ENCODE measurements at regions not wholly inside any gene's neighbourhood (a gene's known extent, or its start where the extent isn't known, plus 50 kb on each side); places are given as distances from the start of the nearest gene placed in this dataset.

- H3K4me1 Mint-ChIP-seq (ENCODE audit: low read depth) = peaks cover 34% of the 10 kb centered on the region
- no peak for DNase-seq (ENCODE audit: low spot score, unreplicated experiment)
- no peaks in the 10 kb centered on the region for H3K9me3 Mint-ChIP-seq (ENCODE audit: low read depth)
- TF ChIP-seq CTCF (IDR thresholded peaks at IDR 0.05; ENCODE audit: unreplicated experiment) = no peak
- no peaks in the 10 kb centered on the region for H3K27me3 Mint-ChIP-seq
- H3K27ac Mint-ChIP-seq = no peak overlapping the region
- peaks cover 3% of the 10 kb centered on the region for H3K36me3 Mint-ChIP-seq (ENCODE audit: insufficient read depth)
- H3K4me3 Mint-ChIP-seq (ENCODE audit: low read depth) = no peak overlapping the region
Observed at GRCh38 chr2:47303341-47304148, 65.6 kb upstream of the EPCAM start.

GRCh38 chr2:47302308-47302707, 66.8 kb upstream of the EPCAM start:
- Mint-ChIP-seq H3K4me3 (ENCODE audit: low read depth) (no peak overlapping the region), H3K4me1 (ENCODE audit: low read depth) (peaks cover 30% of the 10 kb centered on the region), H3K27me3 (no peaks in the 10 kb centered on the region), H3K27ac (no peak overlapping the region), H3K36me3 (ENCODE audit: insufficient read depth) (peaks cover 3% of the 10 kb centered on the region), H3K9me3 (ENCODE audit: low read depth) (no peaks in the 10 kb centered on the region)
- DNase-seq (ENCODE audit: low spot score, unreplicated experiment) = no peak
- TF ChIP-seq CTCF (IDR thresholded peaks at IDR 0.05; ENCODE audit: unreplicated experiment) = no peak

GRCh38 chr2:47301731-47302130, 67.4 kb upstream of the EPCAM start:
- DNase-seq (ENCODE audit: low spot score, unreplicated experiment) = no peak
- peaks cover 27% of the 10 kb centered on the region for H3K4me1 Mint-ChIP-seq (ENCODE audit: low read depth)
- no peaks in the 10 kb centered on the region for H3K9me3 Mint-ChIP-seq (ENCODE audit: low read depth)
- peaks cover 3% of the 10 kb centered on the region for H3K36me3 Mint-ChIP-seq (ENCODE audit: insufficient read depth)
- TF ChIP-seq CTCF (IDR thresholded peaks at IDR 0.05; ENCODE audit: unreplicated experiment) = no peak
- no peaks in the 10 kb centered on the region for H3K27me3 Mint-ChIP-seq
- no peak overlapping the region for H3K27ac Mint-ChIP-seq
- no peak overlapping the region for H3K4me3 Mint-ChIP-seq (ENCODE audit: low read depth)

- Mint-ChIP-seq H3K4me1 (ENCODE audit: low read depth) (peaks cover 23% of the 10 kb centered on the region), H3K4me3 (ENCODE audit: low read depth) (no peak overlapping the region), H3K27ac (no peak overlapping the region), H3K27me3 (no peaks in the 10 kb centered on the region), H3K36me3 (ENCODE audit: insufficient read depth) (peaks cover 3% of the 10 kb centered on the region), H3K9me3 (ENCODE audit: low read depth) (no peaks in the 10 kb centered on the region)
- no peak for DNase-seq (ENCODE audit: low spot score, unreplicated experiment)
- TF ChIP-seq CTCF (IDR thresholded peaks at IDR 0.05; ENCODE audit: unreplicated experiment) = no peak
Observed at GRCh38 chr2:47301277-47301618, 67.9 kb upstream of the EPCAM start.

GRCh38 chr2:47300609-47301276, 68.4 kb upstream of the EPCAM start:
- Mint-ChIP-seq H3K4me3 (ENCODE audit: low read depth) (no peak overlapping the region), H3K27me3 (no peaks in the 10 kb centered on the region), H3K4me1 (ENCODE audit: low read depth) (peaks cover 24% of the 10 kb centered on the region), H3K36me3 (ENCODE audit: insufficient read depth) (peaks cover 3% of the 10 kb centered on the region), H3K27ac (no peak overlapping the region), H3K9me3 (ENCODE audit: low read depth) (no peaks in the 10 kb centered on the region)
- DNase-seq (ENCODE audit: low spot score, unreplicated experiment) = no peak
- TF ChIP-seq CTCF (IDR thresholded peaks at IDR 0.05; ENCODE audit: unreplicated experiment) = no peak
